SHP77 (cell line): ENCODE measurements at regions not wholly inside any gene's neighbourhood (a gene's known extent, or its start where the extent isn't known, plus 50 kb on each side); places are given as distances from the start of the nearest gene placed in this dataset.
"Not testable (repeated sequence)": the region's sequence is repeated elsewhere in the genome, so short reads cannot be mapped to it uniquely, and the experiment has no call there.

ENCODE experiments used
- DNase-seq, 2 experiments: peaks; one replicate each; lab custom pipeline; 2025; lab: John Stamatoyannopoulos, UW

DNA sequence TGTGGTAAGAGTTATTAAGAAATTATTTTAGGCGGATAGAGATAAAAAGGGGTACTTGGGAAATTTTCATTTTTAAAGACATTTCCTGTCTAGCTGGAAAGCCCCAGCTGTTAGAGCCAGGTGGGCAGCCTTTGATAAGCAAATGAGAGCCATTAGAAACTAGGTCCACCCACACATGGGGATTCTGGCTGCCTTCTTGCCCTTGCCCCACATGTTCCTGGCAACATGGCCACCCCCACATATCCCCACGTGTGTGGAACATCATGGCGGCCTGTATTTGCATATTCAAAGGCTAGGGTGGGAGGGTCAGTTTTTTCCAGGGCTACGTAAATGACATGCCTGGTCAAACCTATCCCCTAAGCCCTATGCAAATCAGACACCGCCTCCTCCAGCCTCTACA is 1382.1 kb downstream of the AACS start:
- DNase-seq: no peak

DNA sequence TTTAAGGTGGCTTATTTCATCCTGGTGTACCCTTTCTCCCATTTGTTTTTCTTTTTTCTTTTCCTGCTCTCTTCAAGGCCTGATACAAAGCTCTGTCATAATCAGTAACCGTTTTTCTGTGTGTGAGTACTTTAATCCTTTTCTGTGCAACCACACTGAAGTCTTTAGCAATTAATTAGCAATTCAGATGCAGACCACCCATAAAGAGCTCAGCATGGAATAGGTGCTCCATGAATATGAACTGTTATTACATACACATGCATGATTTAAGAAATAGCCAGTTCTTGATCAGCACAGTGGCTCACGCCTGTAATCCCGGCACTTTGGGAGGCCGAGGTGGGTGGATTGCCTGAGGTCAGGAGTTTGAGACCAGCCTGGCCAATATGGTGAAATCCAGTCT is 1386.6 kb downstream of the AACS start:
- DNase-seq: no peak

DNA sequence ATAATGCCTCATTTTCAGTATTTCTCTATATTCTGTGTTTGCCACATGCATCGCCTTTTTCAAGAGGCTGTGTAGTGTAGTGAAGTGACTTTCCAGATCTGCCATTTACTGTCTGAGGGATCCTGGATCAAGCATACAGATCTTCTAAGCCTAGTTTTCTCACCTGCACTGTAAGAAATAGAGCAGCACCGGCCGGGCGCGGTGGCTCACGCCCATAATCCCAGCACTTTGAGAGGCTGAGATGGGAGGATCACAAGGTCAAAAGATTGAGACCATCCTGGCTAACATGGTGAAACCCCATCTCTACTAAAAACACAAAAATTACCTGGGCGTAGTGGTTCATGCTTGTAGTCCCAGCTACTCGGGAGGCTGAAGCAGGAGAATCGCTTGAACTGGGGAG is 1387.5 kb downstream of the AACS start:
- not testable (repeated sequence) for DNase-seq

DNA sequence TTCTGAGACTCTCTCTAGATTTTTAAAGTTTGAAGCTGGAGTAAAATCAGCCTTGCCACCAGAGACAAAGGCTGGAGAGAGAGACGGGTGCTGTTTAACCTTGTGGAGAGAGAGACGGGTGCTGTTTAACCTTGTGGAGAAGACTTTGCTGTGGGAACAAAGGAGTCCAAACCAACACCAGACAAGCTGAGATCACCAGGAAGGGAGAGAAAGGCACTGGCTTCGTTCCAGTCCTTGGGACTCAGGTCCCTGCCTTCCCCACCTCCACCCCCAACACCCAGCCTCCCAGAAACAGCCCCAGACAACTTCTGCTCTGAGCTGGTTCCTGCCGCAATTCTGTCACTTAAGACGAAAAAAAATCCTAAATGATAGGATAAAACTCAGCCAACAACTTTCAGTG is 1389.3 kb downstream of the AACS start:
- no peak for DNase-seq

DNA sequence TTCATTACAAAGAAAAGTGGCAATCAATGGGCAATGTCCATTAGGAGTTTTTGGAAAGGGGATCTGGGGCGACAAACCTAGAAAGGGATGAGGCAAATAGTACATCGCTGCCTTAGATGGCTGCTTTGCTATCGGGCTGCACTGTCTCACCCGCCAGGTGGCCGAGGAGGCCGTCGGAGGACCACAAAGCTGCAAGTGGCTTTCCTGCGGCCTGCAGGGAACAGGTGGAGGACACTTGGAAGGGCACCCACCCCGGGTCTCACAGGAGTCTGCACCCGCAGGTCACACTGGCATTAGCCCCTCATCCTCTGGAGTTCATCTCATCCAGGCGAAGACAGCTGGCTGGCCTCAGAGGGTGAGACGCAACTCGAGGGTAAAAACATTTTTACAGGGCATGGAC is 1392.5 kb downstream of the AACS start:
- no peak for DNase-seq

DNA sequence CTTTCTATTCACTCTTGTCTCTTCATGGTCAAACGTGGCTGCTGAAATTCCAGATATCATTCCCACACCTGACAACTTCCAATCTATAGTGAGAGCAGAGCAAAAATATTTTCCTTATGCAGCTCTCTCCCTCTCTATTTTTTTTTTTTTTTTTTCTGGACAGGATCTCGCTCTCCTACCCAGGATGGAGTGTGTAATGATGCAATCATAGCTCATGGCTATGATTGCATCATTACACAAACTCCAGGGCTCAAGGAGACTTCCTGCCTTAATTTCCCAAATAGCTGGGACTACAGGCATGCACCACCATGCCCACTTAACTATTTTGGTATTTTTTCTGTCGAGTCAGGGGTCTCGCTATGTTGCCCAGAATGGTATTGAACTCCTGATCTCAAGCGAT is 1398.9 kb downstream of the AACS start:
- no peak for DNase-seq

DNA sequence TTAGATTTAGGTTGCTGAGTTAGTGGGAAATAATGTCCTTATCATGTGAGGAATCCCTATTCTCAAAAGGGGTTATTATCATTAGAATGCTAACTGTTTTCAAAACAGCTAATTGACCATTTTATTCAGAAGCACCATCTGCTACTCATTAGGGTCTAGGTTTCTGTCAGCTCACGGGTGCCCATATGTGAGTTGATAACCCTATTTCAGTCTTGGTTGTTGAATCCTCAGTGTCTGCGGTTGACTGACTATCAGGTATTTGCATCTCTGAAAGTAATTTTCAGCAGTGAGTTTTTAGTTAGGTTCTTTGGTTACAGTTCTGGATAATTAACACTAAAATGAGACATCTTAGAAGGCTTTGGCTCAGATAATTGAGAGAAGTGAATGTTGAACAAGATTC is 1404.0 kb downstream of the AACS start:
- DNase-seq: no peak

DNA sequence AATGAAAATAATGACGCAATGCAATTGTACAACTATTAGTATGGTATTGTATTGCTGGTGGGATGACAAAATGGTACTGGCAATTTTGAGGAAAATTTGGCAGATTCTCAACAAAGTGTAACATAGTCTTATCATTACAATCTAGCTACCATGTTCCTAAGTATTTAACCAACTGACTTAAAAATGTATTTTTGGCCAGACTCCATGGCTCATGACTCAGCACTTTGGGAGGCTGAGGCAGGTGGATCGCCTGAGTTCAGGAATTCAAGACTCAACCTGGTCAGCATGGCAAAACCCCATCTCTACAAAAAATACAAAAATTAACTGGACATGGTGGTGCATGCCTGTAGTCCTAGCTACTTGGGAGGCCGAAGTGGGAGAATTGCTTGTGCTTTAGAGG is 1409.5 kb downstream of the AACS start:
- DNase-seq: no peak

DNA sequence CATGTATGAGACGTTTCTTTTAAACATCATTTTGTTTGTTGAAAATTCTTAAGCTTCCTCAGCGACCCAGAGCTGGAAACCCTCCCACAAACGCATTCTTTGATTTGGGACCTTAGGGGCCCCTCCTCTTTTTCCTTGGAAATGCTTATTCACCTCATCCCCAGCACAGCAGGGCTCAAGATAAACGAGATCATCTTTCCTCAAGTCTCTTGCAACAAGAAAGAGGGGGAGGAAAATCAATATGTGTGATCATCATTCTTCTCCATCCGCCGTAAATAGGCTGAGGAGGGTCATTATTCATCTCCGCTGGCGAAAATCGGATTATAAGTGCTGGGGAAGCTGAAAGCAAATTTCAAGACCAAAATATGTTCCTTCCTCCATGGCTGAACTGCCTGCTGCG is 1415.2 kb downstream of the AACS start:
- DNase-seq: no peak

DNA sequence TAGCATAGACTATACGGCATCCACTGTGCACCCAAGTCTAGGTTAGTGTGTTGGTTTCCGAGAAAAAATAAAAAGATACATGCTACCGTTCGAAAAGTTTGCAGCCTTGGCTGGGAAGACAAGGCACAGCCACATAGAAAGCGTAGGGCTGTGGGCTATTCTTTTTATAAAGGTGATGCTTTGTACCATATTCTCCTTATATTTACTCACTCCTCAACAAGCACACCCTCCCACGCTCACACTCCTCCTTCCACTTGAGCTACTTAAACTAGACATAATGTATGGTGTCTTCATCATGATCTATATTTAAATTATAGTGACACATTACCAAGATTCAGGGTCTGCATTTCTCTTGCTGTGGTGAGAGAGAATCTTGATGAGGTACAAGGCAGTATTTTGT is 1416.5 kb downstream of the AACS start:
- no peak for DNase-seq

DNA sequence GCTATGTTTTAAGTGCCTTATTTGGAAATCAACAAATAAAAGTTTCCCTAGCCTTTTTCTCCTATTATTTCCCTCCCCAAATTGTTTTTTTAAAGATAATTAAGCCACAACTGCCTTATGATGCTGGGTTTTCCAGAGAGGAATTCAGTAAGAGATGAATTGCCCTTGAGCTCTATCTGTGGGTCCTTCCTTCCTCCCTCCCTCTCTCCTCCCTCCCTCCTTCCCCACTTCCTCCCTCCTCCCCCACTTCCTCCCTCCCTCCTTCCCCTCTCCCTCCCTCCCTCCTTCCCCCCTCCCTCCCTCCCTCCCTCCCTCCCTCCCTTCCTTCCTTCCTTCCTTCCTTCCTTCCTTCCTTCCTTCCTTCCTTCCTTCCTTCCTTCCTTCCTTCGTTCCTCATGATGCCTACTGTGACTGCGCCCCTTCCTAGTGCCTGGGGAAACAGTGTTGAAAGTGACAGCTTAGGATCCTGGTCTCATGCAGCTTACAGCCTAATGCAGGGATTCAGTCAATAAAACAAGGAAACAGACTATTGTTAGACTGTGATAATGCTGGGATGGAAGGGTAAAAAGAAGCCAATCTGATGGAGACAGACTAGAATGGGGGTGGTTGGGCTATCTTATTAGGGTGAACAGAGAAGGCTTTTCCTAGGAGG is 1417.1 kb downstream of the AACS start:
- DNase-seq: no peak

DNA sequence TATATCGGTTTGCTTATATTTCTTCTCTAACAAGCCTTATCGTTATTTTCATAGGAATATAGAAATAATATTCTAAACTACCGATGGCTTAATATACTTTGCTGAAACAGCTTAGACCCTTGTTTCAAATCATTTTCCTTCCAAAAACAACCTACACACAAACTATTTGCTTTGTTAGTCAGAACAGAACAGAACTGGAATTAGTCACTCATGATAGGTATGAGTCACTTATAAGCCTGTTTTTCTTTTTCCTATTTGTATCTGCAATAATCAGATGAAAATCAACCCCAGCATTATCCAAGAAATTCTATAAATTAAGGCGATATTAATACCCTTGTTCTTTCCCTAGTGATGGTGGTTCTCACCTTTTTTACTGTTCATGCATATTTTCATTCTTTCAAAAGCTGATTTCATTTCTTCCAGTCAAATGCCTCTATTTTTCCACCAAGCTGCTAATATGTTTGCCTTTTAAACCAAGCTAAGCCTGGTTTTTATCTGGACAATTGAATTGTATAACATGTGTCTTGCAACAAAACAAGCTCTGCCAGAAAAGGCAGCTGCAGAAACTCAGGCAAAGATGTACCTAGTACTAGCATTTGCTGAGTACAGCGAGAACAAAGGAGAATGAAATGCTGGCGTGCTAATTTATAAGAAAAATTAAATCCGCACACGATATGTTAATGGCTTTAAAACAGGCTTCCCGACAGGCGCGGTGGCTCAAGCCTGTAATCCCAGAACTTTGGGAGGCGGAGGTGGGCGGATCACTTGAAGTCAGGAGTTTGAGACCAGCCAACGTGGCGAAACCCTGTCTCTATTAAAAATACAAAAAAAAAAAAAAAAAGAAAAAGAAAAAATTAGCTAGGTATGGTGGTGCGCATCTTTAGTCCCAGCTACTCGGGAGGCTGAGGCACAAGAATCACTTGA is 1418.2 kb downstream of the AACS start:
- no peak for DNase-seq

DNA sequence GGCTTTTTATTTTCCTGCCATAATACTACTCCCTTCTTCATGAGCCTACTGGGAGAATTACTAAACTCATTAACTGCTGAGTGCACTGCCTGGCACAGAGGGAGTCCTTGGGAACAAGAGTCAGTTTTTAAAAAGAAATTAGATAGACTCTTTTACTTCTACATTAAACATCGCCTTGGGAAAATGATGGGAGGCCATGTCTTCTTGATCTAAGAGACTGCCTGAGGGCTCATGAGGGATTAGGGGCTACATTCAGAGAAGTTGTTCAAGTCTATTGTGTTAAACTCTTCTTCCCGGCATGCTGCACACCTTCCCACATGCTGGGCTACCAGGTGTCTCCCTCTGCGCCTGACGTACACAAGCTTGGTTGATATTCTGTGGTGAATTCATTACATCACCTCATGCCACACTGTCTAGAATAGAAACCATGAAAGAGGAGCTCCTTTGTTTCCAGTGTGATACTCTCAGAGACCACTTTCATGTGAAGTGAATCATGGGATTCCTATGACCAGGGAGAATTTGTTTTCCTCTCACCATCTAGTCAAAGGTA is 1422.3 kb downstream of the AACS start:
- DNase-seq: no peak

DNA sequence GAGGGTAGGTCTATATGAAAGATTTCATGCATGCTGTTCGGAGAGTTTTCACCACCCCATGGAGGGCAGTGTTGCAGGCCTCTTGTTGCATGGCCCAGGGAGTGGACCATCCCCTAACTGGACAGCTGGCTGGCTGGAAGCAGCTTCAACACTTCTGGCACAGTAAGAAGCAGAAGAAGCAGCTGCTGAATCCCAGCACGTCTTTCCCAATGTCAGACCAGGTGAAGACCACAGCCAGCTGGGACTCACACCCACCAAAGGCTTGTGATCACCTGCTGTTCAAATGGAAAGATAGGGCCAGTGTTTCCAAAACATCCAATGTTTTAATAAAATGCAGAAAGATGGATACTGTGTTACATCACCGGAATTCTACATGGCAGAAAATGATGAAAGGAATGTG is 1423.6 kb downstream of the AACS start:
- DNase-seq: no peak

DNA sequence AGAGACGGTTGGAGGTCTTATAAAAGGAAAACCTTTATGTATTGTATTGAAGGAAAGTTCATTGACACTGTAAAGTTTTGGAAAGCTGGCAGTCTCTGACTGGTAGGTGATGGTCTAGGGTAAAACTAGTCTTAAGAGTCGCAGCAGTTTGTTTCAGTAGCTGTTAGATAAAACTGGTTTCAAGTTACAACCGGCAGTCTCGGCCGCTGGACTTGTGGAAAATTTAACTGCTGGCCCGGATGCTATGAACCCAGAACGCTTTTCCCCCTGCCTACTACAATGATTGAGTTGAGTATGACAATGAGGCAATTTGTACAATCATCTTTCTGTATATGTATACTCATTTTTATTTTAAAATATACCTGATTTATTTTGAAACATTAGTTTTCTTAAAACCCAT is 1426.9 kb downstream of the AACS start:
- DNase-seq: no peak

DNA sequence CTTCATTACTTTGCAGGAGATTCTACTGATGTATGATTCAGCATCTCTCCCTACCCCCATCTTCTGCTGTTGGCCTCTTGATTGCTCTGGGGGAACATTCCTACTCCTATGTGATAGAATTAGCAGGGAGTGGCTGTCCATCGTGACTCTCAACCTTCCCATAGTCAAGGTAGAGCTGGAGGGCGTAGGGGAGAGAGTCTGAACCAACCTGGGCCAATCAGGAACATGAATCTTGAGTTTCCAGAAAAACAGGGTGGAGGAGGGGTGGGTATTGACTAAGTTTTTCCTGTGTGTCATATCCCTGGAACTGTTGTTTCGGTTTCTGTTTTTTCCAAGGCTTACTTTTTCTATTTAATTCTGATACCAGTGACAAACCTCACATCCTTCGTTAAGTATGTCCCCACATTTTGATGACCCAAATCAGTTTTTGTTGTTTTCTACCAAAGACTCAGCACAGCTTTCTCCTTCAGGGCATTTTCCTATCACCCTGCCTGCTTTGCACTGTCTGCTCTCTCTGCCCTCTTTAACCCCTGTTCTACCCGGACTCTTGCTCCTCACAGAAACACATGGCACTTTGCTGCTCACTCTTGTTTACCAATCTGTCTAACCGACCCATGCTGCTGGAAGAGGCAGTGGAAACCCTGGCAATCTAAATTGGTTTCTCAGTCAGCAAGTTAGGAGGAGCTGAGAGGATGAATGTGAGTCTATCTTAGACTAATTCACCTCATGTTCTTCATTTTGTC is 1428.3 kb downstream of the AACS start:
- DNase-seq: no peak

DNA sequence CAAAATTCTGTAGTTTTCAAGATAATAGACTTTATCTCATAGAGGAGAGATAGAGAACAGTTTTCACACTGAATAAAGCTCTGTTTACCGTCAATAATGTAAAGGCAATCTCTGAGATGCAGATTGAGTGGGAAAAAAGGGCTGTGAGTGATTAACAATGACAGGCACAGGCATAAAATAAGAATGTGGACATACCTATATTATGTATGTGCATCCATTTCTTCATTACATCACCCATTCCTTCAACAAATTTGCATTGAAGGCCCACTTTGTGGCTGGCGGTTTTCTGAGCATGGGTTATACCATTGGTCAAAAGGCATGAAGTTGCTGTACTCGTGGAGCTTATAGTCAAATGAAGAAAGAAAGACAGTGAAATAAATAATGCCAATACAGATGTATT is 1431.0 kb downstream of the AACS start:
- DNase-seq: no peak

DNA sequence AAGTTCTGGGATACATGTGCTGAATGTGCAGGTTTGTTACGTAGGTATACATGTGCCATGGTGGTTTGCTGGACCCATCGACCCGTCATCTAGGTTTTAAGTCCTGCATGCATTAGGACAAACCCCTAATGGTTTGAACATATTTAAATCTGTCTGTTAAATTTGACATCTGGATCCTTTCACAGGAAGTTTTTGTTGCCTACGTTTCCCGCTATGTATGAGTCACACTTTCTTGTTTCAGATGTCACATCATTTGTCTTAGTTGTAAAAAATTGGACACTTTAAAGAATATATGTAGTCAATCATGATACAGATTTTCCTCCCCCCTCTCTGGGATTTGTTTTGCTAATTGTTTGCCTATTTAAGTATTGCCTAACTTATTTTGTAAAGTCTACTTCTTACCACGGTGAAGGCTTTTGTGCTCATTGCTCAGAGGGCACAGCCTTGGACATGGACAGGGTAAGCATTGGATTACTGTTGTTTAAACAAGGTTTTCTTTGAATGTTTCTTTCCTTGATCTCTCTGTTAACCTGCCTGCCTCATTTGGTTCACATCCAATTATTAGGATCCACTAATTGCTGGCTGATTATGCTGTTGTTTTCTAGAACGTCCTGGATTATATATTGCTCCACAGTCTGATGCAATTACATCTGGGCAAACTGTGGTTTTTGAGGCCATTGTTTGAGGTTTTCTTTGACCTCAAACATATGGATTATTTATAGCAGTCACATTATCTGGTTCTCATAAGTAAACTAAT is 1441.4 kb downstream of the AACS start:
- DNase-seq: no peak

DNA sequence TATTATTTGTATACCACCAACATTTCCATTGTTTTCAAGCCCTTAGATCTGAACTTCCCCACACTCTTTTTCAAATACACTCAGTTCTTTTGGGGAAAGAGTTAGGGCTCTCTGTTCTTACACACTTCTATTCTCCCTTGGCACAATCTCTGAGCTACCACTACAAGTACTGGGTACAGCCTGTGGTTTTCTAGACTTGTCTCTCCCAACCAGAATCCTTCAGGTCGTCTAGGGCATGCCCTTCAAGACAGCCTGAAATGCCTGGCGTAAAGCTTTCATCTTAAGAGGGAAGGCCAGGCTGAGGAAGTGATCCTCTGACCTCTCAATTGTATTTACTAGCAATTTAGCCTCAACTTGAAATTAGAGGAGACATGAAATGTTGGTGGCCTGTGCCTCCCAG is 1442.0 kb downstream of the AACS start:
- DNase-seq: no peak

DNA sequence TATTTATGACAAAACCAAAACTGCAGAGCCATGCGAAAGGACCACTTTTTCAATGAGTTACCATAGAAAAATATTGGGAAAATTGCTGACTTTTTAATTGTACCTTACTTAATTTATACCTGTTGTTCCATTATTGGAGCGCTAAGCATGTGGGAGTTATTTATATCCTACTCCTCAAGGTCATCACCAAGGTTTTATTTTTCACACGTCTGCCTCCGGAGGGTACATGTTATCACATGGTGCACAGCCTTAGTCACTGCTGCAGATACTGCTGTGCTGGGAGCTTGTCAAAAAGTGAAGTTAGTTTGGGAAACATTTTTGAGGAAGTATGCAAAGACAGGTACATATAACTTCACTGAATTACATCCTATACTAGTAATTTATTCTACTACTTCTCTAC is 1444.3 kb downstream of the AACS start:
- no peak for DNase-seq

DNA sequence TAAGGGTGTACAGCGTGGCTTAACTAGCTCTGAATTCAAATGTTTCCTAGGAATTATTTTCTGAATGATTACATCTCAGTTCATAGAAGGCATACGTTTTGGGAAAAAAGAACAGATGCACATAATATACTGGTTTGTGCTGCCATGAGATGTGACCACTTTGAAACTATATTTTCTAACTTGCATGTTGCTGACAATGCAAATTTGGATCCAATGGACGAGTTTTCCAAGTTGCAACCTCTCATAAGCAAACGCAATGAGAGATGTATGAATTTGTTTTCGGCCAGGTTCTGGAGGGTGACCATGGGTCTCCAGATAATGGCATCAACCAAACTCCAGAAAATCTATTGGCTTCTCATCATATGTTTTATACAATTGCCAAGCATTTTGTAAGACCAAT is 1445.4 kb downstream of the AACS start:
- no peak for DNase-seq
